Astrocyte (in vitro differentiated cells and primary cell): ENCODE measurements at regions not wholly inside any gene's neighbourhood (a gene's known extent, or its start where the extent isn't known, plus 50 kb on each side); places are given as distances from the start of the nearest gene placed in this dataset.

Experiments
- DNase-seq: peaks from one replicate; pipeline ENCODE4 v3.0.0-alpha.2; 2010; ENCODE audit warnings: low read depth
- FAIRE-seq: peaks from 2 replicates; lab custom pipeline; 2011; peaks lifted over from hg19 to GRCh38; lab: Jason Lieb, UNC
- H2AFZ ChIP-seq: 2 replicates; pipeline ENCODE4 v1.6.0; 2012; ENCODE audit warnings: low read depth, low read length, inconsistent platforms
- H3K27ac ChIP-seq: 2 replicates; pipeline ENCODE4 v1.5.1; 2011; ENCODE audit warnings: low read depth, low read length, inconsistent platforms
- H3K27me3 ChIP-seq: 2 replicates; pipeline ENCODE4 v1.6.0; 2011; ENCODE audit warnings: low read length, inconsistent platforms; ENCODE audit not compliant: insufficient read depth
- H3K36me3 ChIP-seq: 2 replicates; pipeline ENCODE4 v1.5.1; 2011; ENCODE audit warnings: low read length, inconsistent platforms; ENCODE audit not compliant: insufficient read depth
- H3K4me1 ChIP-seq: 2 replicates; pipeline ENCODE4 v1.5.1; 2011; ENCODE audit warnings: low read length, inconsistent platforms; ENCODE audit not compliant: insufficient read depth
- H3K4me2 ChIP-seq: 2 replicates; pipeline ENCODE4 v1.6.0; 2012; ENCODE audit warnings: low read length, inconsistent platforms
- H3K4me3 ChIP-seq: 2 replicates; pipeline ENCODE4 v1.5.1; 2011; ENCODE audit warnings: low read depth, mild to moderate bottlenecking, low read length, inconsistent platforms; ENCODE audit not compliant: insufficient read depth
- H3K79me2 ChIP-seq: 2 replicates; pipeline ENCODE4 v1.6.0; 2012; ENCODE audit warnings: mild to moderate bottlenecking, low read length, inconsistent platforms; ENCODE audit not compliant: insufficient read depth
- H3K9ac ChIP-seq: 2 replicates; pipeline ENCODE4 v1.6.0; 2012; ENCODE audit warnings: mild to moderate bottlenecking, low read length, inconsistent platforms
- H3K9me3 ChIP-seq: 2 replicates; pipeline ENCODE4 v1.5.1; 2012; ENCODE audit warnings: low read depth, mild to moderate bottlenecking, low read length, inconsistent platforms; ENCODE audit not compliant: insufficient read depth
- H4K20me1 ChIP-seq: 2 replicates; pipeline ENCODE4 v1.6.0; 2012; ENCODE audit warnings: low read length, inconsistent platforms; ENCODE audit not compliant: insufficient read depth
- H3K27ac Mint-ChIP-seq: one replicate; pipeline ENCODE4 v1.8.0; 2021; ENCODE audit warnings: mild to moderate bottlenecking, mixed read lengths; ENCODE audit not compliant: unreplicated experiment
- H3K27me3 Mint-ChIP-seq: one replicate; pipeline ENCODE4 v1.8.0; 2021; ENCODE audit warnings: low read depth, mixed read lengths; ENCODE audit not compliant: unreplicated experiment
- H3K36me3 Mint-ChIP-seq: one replicate; pipeline ENCODE4 v1.8.0; 2021; ENCODE audit warnings: low read depth, mixed read lengths; ENCODE audit not compliant: unreplicated experiment
- H3K4me1 Mint-ChIP-seq: one replicate; pipeline ENCODE4 v1.8.0; 2021; ENCODE audit warnings: low read depth, mixed read lengths; ENCODE audit not compliant: unreplicated experiment
- H3K4me3 Mint-ChIP-seq: one replicate; pipeline ENCODE4 v1.8.0; 2021; ENCODE audit warnings: mild to moderate bottlenecking, moderate library complexity, mixed read lengths; ENCODE audit not compliant: unreplicated experiment
- H3K9me3 Mint-ChIP-seq: one replicate; pipeline ENCODE4 v1.8.0; 2021; ENCODE audit warnings: mild to moderate bottlenecking, mixed read lengths; ENCODE audit not compliant: unreplicated experiment
- EZH2 ChIP-seq: IDR thresholded peaks from 2 replicates; pipeline ENCODE4 v1.6.1; 2012; ENCODE audit warnings: mild to moderate bottlenecking, low read length, inconsistent platforms; ENCODE audit not compliant: insufficient read depth
- TF ChIP-seq, protein P1 (sequence below): IDR thresholded peaks from 2 replicates; pipeline ENCODE4 v1.5.1; 2011; ENCODE audit warnings: low read depth, mild to moderate bottlenecking, inconsistent platforms, low read length, moderate library complexity; ENCODE audit not compliant: insufficient read depth

- Histone ChIP-seq H3K4me3 (no peak overlapping the region), H3K9ac (no peak overlapping the region), H3K27ac (no peak overlapping the region), H2AFZ (no peak overlapping the region), H3K27me3 (no peaks in the 10 kb centered on the region), H3K4me2 (no peak overlapping the region), H3K9me3 (no peaks in the 10 kb centered on the region), H3K4me1 (no peaks in the 10 kb centered on the region), H3K36me3 (peaks cover 8% of the 10 kb centered on the region), H4K20me1 (peaks cover 18% of the 10 kb centered on the region), H3K79me2 (peaks cover 27% of the 10 kb centered on the region)
- no peak overlapping the region for H3K27ac Mint-ChIP-seq
- peaks cover 5% of the 10 kb centered on the region for H3K4me1 Mint-ChIP-seq
- H3K27me3 Mint-ChIP-seq = no peaks in the 10 kb centered on the region
- TF ChIP-seq EZH2 = no peak
- TF ChIP-seq, protein P1, sequence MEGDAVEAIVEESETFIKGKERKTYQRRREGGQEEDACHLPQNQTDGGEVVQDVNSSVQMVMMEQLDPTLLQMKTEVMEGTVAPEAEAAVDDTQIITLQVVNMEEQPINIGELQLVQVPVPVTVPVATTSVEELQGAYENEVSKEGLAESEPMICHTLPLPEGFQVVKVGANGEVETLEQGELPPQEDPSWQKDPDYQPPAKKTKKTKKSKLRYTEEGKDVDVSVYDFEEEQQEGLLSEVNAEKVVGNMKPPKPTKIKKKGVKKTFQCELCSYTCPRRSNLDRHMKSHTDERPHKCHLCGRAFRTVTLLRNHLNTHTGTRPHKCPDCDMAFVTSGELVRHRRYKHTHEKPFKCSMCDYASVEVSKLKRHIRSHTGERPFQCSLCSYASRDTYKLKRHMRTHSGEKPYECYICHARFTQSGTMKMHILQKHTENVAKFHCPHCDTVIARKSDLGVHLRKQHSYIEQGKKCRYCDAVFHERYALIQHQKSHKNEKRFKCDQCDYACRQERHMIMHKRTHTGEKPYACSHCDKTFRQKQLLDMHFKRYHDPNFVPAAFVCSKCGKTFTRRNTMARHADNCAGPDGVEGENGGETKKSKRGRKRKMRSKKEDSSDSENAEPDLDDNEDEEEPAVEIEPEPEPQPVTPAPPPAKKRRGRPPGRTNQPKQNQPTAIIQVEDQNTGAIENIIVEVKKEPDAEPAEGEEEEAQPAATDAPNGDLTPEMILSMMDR = no peak
- no peak overlapping the region for H3K4me3 Mint-ChIP-seq
- no peaks in the 10 kb centered on the region for H3K36me3 Mint-ChIP-seq
- DNase-seq = no peak
- no peaks in the 10 kb centered on the region for H3K9me3 Mint-ChIP-seq
- FAIRE-seq = no peak
Observed at GRCh38 chr17:63189930-63190329, 223.9 kb downstream of the TANC2 start.

- FAIRE-seq = no peak
- no peak for DNase-seq
- Histone ChIP-seq H3K27me3 (no peaks in the 10 kb centered on the region), H3K27ac (no peak overlapping the region), H4K20me1 (peaks cover 13% of the 10 kb centered on the region), H3K4me1 (no peaks in the 10 kb centered on the region), H3K9me3 (no peaks in the 10 kb centered on the region), H3K4me2 (no peak overlapping the region), H2AFZ (no peak overlapping the region), H3K9ac (no peak overlapping the region), H3K79me2 (peaks cover 20% of the 10 kb centered on the region), H3K36me3 (peaks cover 18% of the 10 kb centered on the region), H3K4me3 (no peak overlapping the region)
- no peaks in the 10 kb centered on the region for H3K9me3 Mint-ChIP-seq
- H3K36me3 Mint-ChIP-seq = no peaks in the 10 kb centered on the region
- H3K27me3 Mint-ChIP-seq = no peaks in the 10 kb centered on the region
- no peak overlapping the region for H3K27ac Mint-ChIP-seq
- no peak for TF ChIP-seq EZH2
- peaks cover 5% of the 10 kb centered on the region for H3K4me1 Mint-ChIP-seq
- no peak overlapping the region for H3K4me3 Mint-ChIP-seq
Observed at GRCh38 chr17:63190821-63191370, 224.9 kb downstream of the TANC2 start.

DNA sequence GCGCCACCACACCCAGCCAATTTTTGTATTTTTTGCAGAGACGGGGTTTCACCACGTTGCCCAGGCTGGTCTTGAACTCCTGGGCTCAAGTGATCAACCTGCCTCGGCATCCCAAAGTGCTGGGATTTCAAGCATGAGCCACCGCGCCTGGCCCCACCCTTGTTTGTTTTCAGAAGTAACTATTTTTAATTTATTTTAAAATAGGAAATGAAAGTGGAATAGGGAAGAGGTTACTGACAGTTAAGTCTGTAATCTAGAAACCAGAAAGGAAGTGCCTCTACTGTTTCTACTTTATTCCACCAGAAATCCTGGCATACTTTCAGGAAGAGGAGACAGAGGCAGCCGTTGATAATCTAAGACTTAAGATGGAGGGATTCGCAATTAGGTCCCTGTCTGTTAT is 225.6 kb downstream of the TANC2 start:
- H3K9me3 ChIP-seq = no peaks in the 10 kb centered on the region
- peaks cover 16% of the 10 kb centered on the region for H3K79me2 ChIP-seq
- no peak overlapping the region for H2AFZ ChIP-seq
- no peak overlapping the region for H3K9ac ChIP-seq
- H3K9me3 Mint-ChIP-seq = no peaks in the 10 kb centered on the region
- H3K27ac Mint-ChIP-seq = no peak overlapping the region
- H4K20me1 ChIP-seq = peaks cover 13% of the 10 kb centered on the region
- no peak for FAIRE-seq
- TF ChIP-seq EZH2 = no peak
- TF ChIP-seq, protein P1 = no peak
- H3K4me2 ChIP-seq = no peak overlapping the region
- H3K27ac ChIP-seq = no peak overlapping the region
- H3K4me3 ChIP-seq = no peak overlapping the region
- H3K4me3 Mint-ChIP-seq = no peak overlapping the region
- H3K4me1 ChIP-seq = no peaks in the 10 kb centered on the region
- DNase-seq = no peak
- peaks cover 22% of the 10 kb centered on the region for H3K36me3 ChIP-seq
- H3K27me3 Mint-ChIP-seq = no peaks in the 10 kb centered on the region
- no peaks in the 10 kb centered on the region for H3K27me3 ChIP-seq
- H3K4me1 Mint-ChIP-seq = peaks cover 5% of the 10 kb centered on the region
- H3K36me3 Mint-ChIP-seq = no peaks in the 10 kb centered on the region
